GM23338 (cell line): ENCODE measurements at regions not wholly inside any gene's neighbourhood (a gene's known extent, or its start where the extent isn't known, plus 50 kb on each side); places are given as distances from the start of the nearest gene placed in this dataset.

ENCODE experiments used
- ATAC-seq: fragments of 200-7000 bp; cut with Tn5 transposase; 3 replicates; pipeline ENCODE4 v1.9.1; 2020
- DNase-seq: peaks from one replicate; pipeline ENCODE4 v3.0.0-alpha.2; 2015; ENCODE audit warnings: low spot score
- H2AFZ ChIP-seq: fragments of 200-600 bp; sonication (generic); 2 replicates; pipeline ENCODE4 v1.8.0; 2016; ENCODE audit warnings: antibody characterized with exemption, mild to moderate bottlenecking, moderate library complexity
- H3F3A ChIP-seq: fragments of 200-600 bp; sonication (generic); replicated peaks from 2 replicates; pipeline ENCODE4 v1.8.0; 2017; ENCODE audit warnings: antibody characterized with exemption, mixed run types, low read depth
- H3K27ac ChIP-seq: fragments of 200-600 bp; sonication (generic); 2 replicates; pipeline ENCODE4 v1.6.1; 2016; ENCODE audit warnings: low read depth
- H3K27me3 ChIP-seq: fragments of 200-600 bp; sonication (generic); 2 replicates; pipeline ENCODE4 v1.8.0; 2016; ENCODE audit warnings: mild to moderate bottlenecking, mixed run types, moderate library complexity; ENCODE audit not compliant: insufficient read depth
- H3K36me3 ChIP-seq: fragments of 200-600 bp; sonication (generic); 2 replicates; pipeline ENCODE4 v1.8.0; 2016; ENCODE audit warnings: mild to moderate bottlenecking; ENCODE audit not compliant: insufficient read depth
- H3K4me1 ChIP-seq: fragments of 200-600 bp; sonication (generic); 2 replicates; pipeline ENCODE4 v1.8.0; 2016; ENCODE audit warnings: mild to moderate bottlenecking, moderate library complexity; ENCODE audit not compliant: insufficient read depth
- H3K4me2 ChIP-seq: fragments of 200-600 bp; sonication (generic); 2 replicates; pipeline ENCODE4 v1.7.1; 2017; ENCODE audit warnings: mixed run types
- H3K4me3 ChIP-seq: fragments of 200-600 bp; sonication (generic); 2 replicates; pipeline ENCODE4 v1.6.1; 2016; ENCODE audit warnings: mixed run types
- H3K79me2 ChIP-seq: fragments of 200-600 bp; sonication (generic); replicated peaks from 2 replicates; pipeline ENCODE4 v1.8.0; 2017; ENCODE audit warnings: mild to moderate bottlenecking; ENCODE audit not compliant: insufficient read depth
- H3K9me2 ChIP-seq: fragments of 200-600 bp; sonication (generic); 2 replicates; pipeline ENCODE4 v1.8.0; 2017; ENCODE audit not compliant: insufficient read depth
- H4K20me1 ChIP-seq: fragments of 200-600 bp; sonication (generic); replicated peaks from 2 replicates; pipeline ENCODE4 v1.8.0; 2017; ENCODE audit warnings: mild to moderate bottlenecking; ENCODE audit not compliant: insufficient read depth
- H3K27ac Mint-ChIP-seq: 2 replicates; pipeline ENCODE4 v1.8.0; 2020; ENCODE audit warnings: inconsistent platforms, mild to moderate bottlenecking, moderate library complexity, mixed read lengths
- H3K27me3 Mint-ChIP-seq: 3 replicates; pipeline ENCODE4 v1.8.0; 2022; ENCODE audit warnings: low read depth, mild to moderate bottlenecking, moderate library complexity, mixed read lengths, inconsistent platforms; ENCODE audit not compliant: insufficient read depth, poor library complexity
- H3K36me3 Mint-ChIP-seq: 3 replicates; pipeline ENCODE4 v1.8.0; 2021; ENCODE audit warnings: low read depth, mild to moderate bottlenecking, inconsistent platforms, moderate library complexity, mixed read lengths
- H3K4me1 Mint-ChIP-seq: 3 replicates; pipeline ENCODE4 v1.8.0; 2020; ENCODE audit warnings: mild to moderate bottlenecking, inconsistent platforms, mixed read lengths
- H3K4me3 Mint-ChIP-seq: 3 replicates; pipeline ENCODE4 v1.8.0; 2021; ENCODE audit warnings: moderate library complexity, mild to moderate bottlenecking, inconsistent platforms, mixed read lengths
- H3K9me3 Mint-ChIP-seq: 3 replicates; pipeline ENCODE4 v1.8.0; 2020; ENCODE audit warnings: moderate library complexity, mild to moderate bottlenecking, inconsistent platforms, mixed read lengths
- CREB1 ChIP-seq: fragments of 250-450 bp; sonication (Bioruptor Pico); IDR thresholded peaks from 2 replicates; pipeline ENCODE4 v1.5.0; 2020; ENCODE audit warnings: low read depth, mild to moderate bottlenecking, moderate library complexity
- CTCF ChIP-seq, 2 experiments: fragments of 200-600 bp in 1 of 2; sonication (generic) in 1 of 2; conservative IDR thresholded peaks; 2 replicates each; pipeline versions ENCODE4 v1.5.1 to v1.6.1; 2016 to 2017; ENCODE audit warnings: antibody characterized with exemption in 2 of 2, low read depth in 2 of 2, mild to moderate bottlenecking in 2 of 2, moderate library complexity in 1 of 2
- ETS1 ChIP-seq: IDR thresholded peaks from 2 replicates; pipeline ENCODE4 v1.6.1; 2016; ENCODE audit warnings: antibody characterized with exemption
- EZH2 ChIP-seq: fragments of 200-600 bp; sonication (generic); IDR thresholded peaks from one replicate; pipeline ENCODE4 v1.8.0; 2017; ENCODE audit warnings: antibody characterized with exemption, mild to moderate bottlenecking, low read depth; ENCODE audit not compliant: unreplicated experiment
- EZH2phosphoT487 ChIP-seq: fragments of 200-600 bp; sonication (generic); IDR thresholded peaks from one replicate; pipeline ENCODE4 v1.8.1; 2018; ENCODE audit warnings: antibody characterized with exemption; ENCODE audit not compliant: unreplicated experiment
- JUNB ChIP-seq: IDR thresholded peaks from one replicate; pipeline ENCODE4 v1.6.1; 2016; ENCODE audit warnings: antibody characterized with exemption; ENCODE audit not compliant: unreplicated experiment
- NANOG ChIP-seq: IDR thresholded peaks from 2 replicates; pipeline ENCODE4 v1.6.1; 2016; ENCODE audit warnings: antibody characterized with exemption, borderline replicate concordance
- POLR2AphosphoS5 ChIP-seq: IDR thresholded peaks from 2 replicates; pipeline ENCODE4 v1.6.1; 2016; ENCODE audit warnings: antibody characterized with exemption, low read depth
- REST ChIP-seq: IDR thresholded peaks from one replicate; pipeline ENCODE4 v1.6.1; 2018; ENCODE audit warnings: antibody characterized with exemption; ENCODE audit not compliant: unreplicated experiment
- STAT1 ChIP-seq: IDR thresholded peaks from one replicate; pipeline ENCODE4 v1.6.1; 2016; ENCODE audit warnings: antibody characterized with exemption; ENCODE audit not compliant: unreplicated experiment
- ZNF114 ChIP-seq: fragments of 250-450 bp; sonication (Bioruptor Pico); IDR thresholded peaks from 2 replicates; pipeline ENCODE4 v1.5.0; 2020; ENCODE audit warnings: mild to moderate bottlenecking, moderate library complexity

- no peaks in the 10 kb centered on the region for H3K4me1 Mint-ChIP-seq
- no peaks in the 10 kb centered on the region for H3K9me3 Mint-ChIP-seq
- TF ChIP-seq ETS1 = no peak
- no peak for TF ChIP-seq REST
- no peak for TF ChIP-seq STAT1
- TF ChIP-seq EZH2 = no peak
- no peak for TF ChIP-seq ZNF114 (CRISPR knock-in tag)
- no peak for TF ChIP-seq CTCF (conservative IDR thresholded peaks at IDR 0.05; ENCODE audit: low read depth in 2 of 2)
- no peak for TF ChIP-seq POLR2AphosphoS5
- no peak for TF ChIP-seq NANOG
- no peak for TF ChIP-seq CREB1
- no peak for TF ChIP-seq EZH2phosphoT487
- no peak for TF ChIP-seq JUNB
- Histone ChIP-seq H3F3A (no peaks in the 10 kb centered on the region), H4K20me1 (no peaks in the 10 kb centered on the region), H3K4me3 (no peak overlapping the region), H3K27me3 (no peaks in the 10 kb centered on the region), H2AFZ (no peak overlapping the region), H3K4me2 (no peak overlapping the region), H3K79me2 (no peaks in the 10 kb centered on the region), H3K4me1 (no peaks in the 10 kb centered on the region), H3K9me2 (no peaks in the 10 kb centered on the region; the same call in 1 of the 2 replicates), H3K36me3 (no peaks in the 10 kb centered on the region), H3K27ac (no peak overlapping the region)
- no peaks in the 10 kb centered on the region for H3K27me3 Mint-ChIP-seq
- no peaks in the 10 kb centered on the region for H3K36me3 Mint-ChIP-seq
- ATAC-seq = no peak
- no peak overlapping the region for H3K27ac Mint-ChIP-seq
- no peak overlapping the region for H3K4me3 Mint-ChIP-seq
- no peak for DNase-seq
Measured at GRCh38 chr10:36248304-36248981, 606.3 kb upstream of the FZD8 start.
